SU-DHL-6 (cell line): ENCODE measurements at regions not wholly inside any gene's neighbourhood (a gene's known extent, or its start where the extent isn't known, plus 50 kb on each side); places are given as distances from the start of the nearest gene placed in this dataset.

Experiments used
- CTCF ChIP-seq: fragments of 200-600 bp; sonication (generic); IDR thresholded peaks from one replicate; pipeline ENCODE4 v1.5.1; 2017; ENCODE audit warnings: antibody characterized with exemption, mild to moderate bottlenecking, low read length, moderate library complexity; ENCODE audit not compliant: insufficient read depth, poor library complexity, severe bottlenecking
- EZH2phosphoT487 ChIP-seq: fragments of 200-600 bp; sonication (generic), shearing (Covaris generic); conservative IDR thresholded peaks from 2 replicates; pipeline ENCODE4 v1.6.1; 2018; ENCODE audit warnings: mild to moderate bottlenecking, antibody characterized with exemption, low read length, moderate library complexity, mixed read lengths

- TF ChIP-seq EZH2phosphoT487 (no peak), CTCF (no peak)
Observed at GRCh38 chr13:82661126-82661525, 1221.1 kb downstream of the SLITRK1 start.
